HG03565 (cell line): ENCODE measurements at regions not wholly inside any gene's neighbourhood (a gene's known extent, or its start where the extent isn't known, plus 50 kb on each side); places are given as distances from the start of the nearest gene placed in this dataset.

ENCODE experiments used
- ATAC-seq: cut with Tn5 transposase; IDR thresholded peaks from one replicate; pipeline ENCODE4 v1.9.1; 2021; ENCODE audit warnings: mild to moderate bottlenecking, moderate library complexity; ENCODE audit not compliant: unreplicated experiment

GRCh38 chr6:88359530-88360202 lies 193.5 kb upstream of the CNR1 start:
- ATAC-seq: no peak

- ATAC-seq: no peak
Measured at GRCh38 chr6:88358846-88359245, 192.7 kb upstream of the CNR1 start.

GRCh38 chr6:88349511-88349910 lies 183.4 kb upstream of the CNR1 start:
- no peak for ATAC-seq

GRCh38 chr6:88342336-88342735 lies 176.2 kb upstream of the CNR1 start:
- no peak for ATAC-seq

GRCh38 chr6:88339761-88340160 lies 173.6 kb upstream of the CNR1 start:
- ATAC-seq: no peak

GRCh38 chr6:88321306-88321705 lies 155.2 kb upstream of the CNR1 start:
- ATAC-seq: no peak

GRCh38 chr6:88311561-88311960 lies 145.4 kb upstream of the CNR1 start:
- no peak for ATAC-seq

GRCh38 chr6:88304520-88304919 lies 138.4 kb upstream of the CNR1 start:
- no peak for ATAC-seq

- ATAC-seq: no peak
Measured at GRCh38 chr6:88302769-88303225, 136.7 kb upstream of the CNR1 start.

- no peak for ATAC-seq
Measured at GRCh38 chr6:88301888-88302768, 136.0 kb upstream of the CNR1 start.

- no peak for ATAC-seq
Measured at GRCh38 chr6:88301256-88301655, 135.1 kb upstream of the CNR1 start.

GRCh38 chr6:88298066-88298845 lies 132.1 kb upstream of the CNR1 start:
- no peak for ATAC-seq

GRCh38 chr6:88296694-88297093 lies 130.5 kb upstream of the CNR1 start:
- no peak for ATAC-seq

- no peak for ATAC-seq
Measured at GRCh38 chr6:88295663-88296062, 129.5 kb upstream of the CNR1 start.

GRCh38 chr6:88294702-88295101 lies 128.6 kb upstream of the CNR1 start:
- no peak for ATAC-seq

- no peak for ATAC-seq
Measured at GRCh38 chr6:88290411-88290810, 124.3 kb upstream of the CNR1 start.

GRCh38 chr6:88287696-88288095 lies 121.5 kb upstream of the CNR1 start:
- no peak for ATAC-seq

GRCh38 chr6:88276331-88276730 lies 110.2 kb upstream of the CNR1 start:
- ATAC-seq: no peak

GRCh38 chr6:88268508-88268907 lies 102.4 kb upstream of the CNR1 start:
- no peak for ATAC-seq

- ATAC-seq: no peak
Measured at GRCh38 chr6:88266126-88266525, 100.0 kb upstream of the CNR1 start.

- no peak for ATAC-seq
Measured at GRCh38 chr6:88263591-88263990, 97.4 kb upstream of the CNR1 start.
